ENCODE measurements at regions not wholly inside any gene's neighbourhood (a gene's known extent, or its start where the extent isn't known, plus 50 kb on each side); places are given as distances from the start of the nearest gene placed in this dataset.

DNA sequence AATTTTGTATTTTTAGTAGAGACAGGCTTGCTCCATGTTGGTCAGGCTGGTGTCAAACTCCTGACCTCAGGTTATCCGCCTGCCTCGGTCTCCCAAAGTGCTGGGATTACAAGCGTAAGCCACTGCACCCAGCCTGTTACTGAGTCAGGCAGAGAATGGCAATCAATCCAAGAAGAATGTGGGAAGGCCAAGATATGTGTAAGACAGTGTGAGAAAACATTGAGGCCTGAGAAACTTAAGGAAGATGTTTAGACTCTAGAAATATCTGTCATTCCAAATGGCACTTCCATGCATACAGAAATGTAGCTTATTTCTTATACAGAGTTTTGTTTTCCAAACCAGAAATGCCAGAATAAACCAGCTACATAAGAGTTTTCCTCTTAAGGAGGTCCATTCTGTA, 248.5 kb downstream of the ETS1 start:
- TF ChIP-seq CTCF (IDR thresholded peaks at IDR 0.05) (no peak), POLR2AphosphoS5 (IDR thresholded peaks at IDR 0.05) (no peak), POLR2A (IDR thresholded peaks at IDR 0.05; ENCODE audit: low read depth) (no peak), EP300 (IDR thresholded peaks at IDR 0.05) (no peak)
